H9 (cell line): ENCODE measurements at regions not wholly inside any gene's neighbourhood (a gene's known extent, or its start where the extent isn't known, plus 50 kb on each side); places are given as distances from the start of the nearest gene placed in this dataset.

Source experiments
- DNase-seq: peaks from one replicate; pipeline ENCODE4 v3.0.0-alpha.2; 2017
- H2AFZ ChIP-seq: one replicate; pipeline ENCODE4 v1.6.1; 2013; ENCODE audit warnings: mild to moderate bottlenecking, low read length, control low read depth, moderate library complexity
- H2AK5ac ChIP-seq: 2 replicates; pipeline ENCODE4 v1.6.1; 2013; ENCODE audit warnings: low read length, control low read depth, mixed read lengths; ENCODE audit not compliant: insufficient read length
- H2BK120ac ChIP-seq: one replicate; pipeline ENCODE4 v1.6.1; 2013; ENCODE audit warnings: low read depth, mild to moderate bottlenecking, low read length, control low read depth, inconsistent platforms; ENCODE audit not compliant: poor library complexity, severe bottlenecking
- H2BK12ac ChIP-seq: 2 replicates; pipeline ENCODE4 v1.6.1; 2013; ENCODE audit warnings: low read length, control low read depth, mixed read lengths, low read depth; ENCODE audit not compliant: insufficient read length
- H2BK15ac ChIP-seq: 2 replicates; pipeline ENCODE4 v1.6.1; 2013; ENCODE audit warnings: low read depth, low read length, control low read depth
- H2BK20ac ChIP-seq: one replicate; pipeline ENCODE4 v1.6.1; 2013; ENCODE audit warnings: low read depth, mild to moderate bottlenecking, low read length, control low read depth, inconsistent platforms; ENCODE audit not compliant: poor library complexity, severe bottlenecking
- H2BK5ac ChIP-seq: 2 replicates; pipeline ENCODE4 v1.6.1; 2013; ENCODE audit warnings: low read length, control low read depth, mixed read lengths; ENCODE audit not compliant: insufficient read length
- H3K14ac ChIP-seq: 2 replicates; pipeline ENCODE4 v1.6.1; 2013; ENCODE audit warnings: low read length, control low read depth; ENCODE audit not compliant: insufficient read depth
- H3K18ac ChIP-seq: 2 replicates; pipeline ENCODE4 v1.6.1; 2013; ENCODE audit warnings: low read depth, mild to moderate bottlenecking, mixed read lengths, low read length, control low read depth; ENCODE audit not compliant: insufficient read length
- H3K23ac ChIP-seq: 2 replicates; pipeline ENCODE4 v1.6.1; 2013; ENCODE audit warnings: low read length, control low read depth, mixed read lengths, low read depth; ENCODE audit not compliant: insufficient read length
- H3K23me2 ChIP-seq: 2 replicates; pipeline ENCODE4 v1.6.1; 2013; ENCODE audit warnings: low read depth, mild to moderate bottlenecking, mixed read lengths, low read length, control low read depth; ENCODE audit not compliant: insufficient read length, poor library complexity, severe bottlenecking
- H3K27ac ChIP-seq: 2 replicates; pipeline ENCODE4 v1.5.1; 2013; ENCODE audit warnings: low read length, control low read depth, mixed read lengths, low read depth; ENCODE audit not compliant: insufficient read length
- H3K27me3 ChIP-seq: 2 replicates; pipeline ENCODE4 v1.6.1; 2013; ENCODE audit warnings: low read length, control low read depth, inconsistent platforms; ENCODE audit not compliant: insufficient read depth
- H3K4ac ChIP-seq: 2 replicates; pipeline ENCODE4 v1.6.1; 2013; ENCODE audit warnings: low read depth, mild to moderate bottlenecking, control low read depth, inconsistent platforms, low read length, moderate library complexity
- H3K4me1 ChIP-seq: 2 replicates; pipeline ENCODE4 v1.6.1; 2013; ENCODE audit warnings: low read length, control low read depth, inconsistent platforms; ENCODE audit not compliant: insufficient read depth
- H3K4me2 ChIP-seq: 2 replicates; pipeline ENCODE4 v1.6.1; 2013; ENCODE audit warnings: low read length, control low read depth, mixed read lengths; ENCODE audit not compliant: insufficient read length, insufficient read depth
- H3K56ac ChIP-seq: 2 replicates; pipeline ENCODE4 v1.6.1; 2013; ENCODE audit warnings: low read depth, mild to moderate bottlenecking, mixed read lengths, low read length, control low read depth; ENCODE audit not compliant: insufficient read length
- H3K79me1 ChIP-seq: 2 replicates; pipeline ENCODE4 v1.6.1; 2013; ENCODE audit warnings: low read depth, mild to moderate bottlenecking, moderate library complexity, low read length, control low read depth, inconsistent platforms; ENCODE audit not compliant: insufficient read depth, poor library complexity, severe bottlenecking
- H3K79me2 ChIP-seq: 2 replicates; pipeline ENCODE4 v1.6.1; 2013; ENCODE audit warnings: low read length, control low read depth, inconsistent platforms; ENCODE audit not compliant: insufficient read depth
- H3K9ac ChIP-seq: 2 replicates; pipeline ENCODE4 v1.6.1; 2013; ENCODE audit warnings: low read length, control low read depth, mixed read lengths; ENCODE audit not compliant: insufficient read length; ENCODE audit errors: extremely low read depth
- H3K9me3 ChIP-seq: one replicate; pipeline ENCODE4 v1.6.1; 2013; ENCODE audit warnings: low read depth, low read length, inconsistent platforms; ENCODE audit not compliant: control insufficient read depth
- H3T11ph ChIP-seq: one replicate; pipeline ENCODE4 v1.6.1; 2013; ENCODE audit warnings: mild to moderate bottlenecking, low read length, control low read depth, inconsistent platforms
- H4K20me1 ChIP-seq: one replicate; pipeline ENCODE4 v1.6.1; 2013; ENCODE audit not compliant: control insufficient read depth, insufficient read length, insufficient read depth
- H4K5ac ChIP-seq: 2 replicates; pipeline ENCODE4 v1.6.1; 2013; ENCODE audit warnings: low read depth, mild to moderate bottlenecking, mixed read lengths, low read length, control low read depth; ENCODE audit not compliant: insufficient read length
- H4K8ac ChIP-seq: replicated peaks from 2 replicates; pipeline ENCODE4 v1.6.1; 2013; ENCODE audit warnings: low read length, control low read depth, mixed read lengths, low read depth; ENCODE audit not compliant: insufficient read length
- H4K91ac ChIP-seq: 2 replicates; pipeline ENCODE4 v1.6.1; 2013; ENCODE audit warnings: low read depth, mild to moderate bottlenecking, moderate library complexity, mixed read lengths, low read length, control low read depth; ENCODE audit not compliant: insufficient read length
- H3K27ac Mint-ChIP-seq, 3 experiments: 2 replicates in 2 of 3; 3 replicates in 1 of 3; pipeline ENCODE4 v1.8.0; 2020 to 2021; ENCODE audit warnings: mixed read lengths in 3 of 3, mild to moderate bottlenecking in 1 of 3, moderate library complexity in 1 of 3
- H3K27me3 Mint-ChIP-seq: 2 replicates; pipeline ENCODE4 v1.8.0; 2021; ENCODE audit warnings: low read depth, mild to moderate bottlenecking, moderate library complexity, mixed read lengths
- H3K36me3 Mint-ChIP-seq, 3 experiments: 2 replicates in 2 of 3; 3 replicates in 1 of 3; pipeline ENCODE4 v1.8.0; 2020 to 2021; ENCODE audit warnings: low read depth in 3 of 3, mixed read lengths in 3 of 3; ENCODE audit not compliant: insufficient read depth in 1 of 3
- H3K4me1 Mint-ChIP-seq, 2 experiments: 2 replicates each; pipeline ENCODE4 v1.8.0; 2020; ENCODE audit warnings: mixed read lengths in 2 of 2
- H3K4me3 Mint-ChIP-seq, 2 experiments: 2 replicates in 1 of 2; 3 replicates in 1 of 2; pipeline ENCODE4 v1.8.0; 2020 to 2021; ENCODE audit warnings: mild to moderate bottlenecking in 2 of 2, mixed read lengths in 2 of 2, moderate library complexity in 1 of 2
- H3K9me3 Mint-ChIP-seq, 2 experiments: 2 replicates in 1 of 2; 3 replicates in 1 of 2; pipeline ENCODE4 v1.8.0; 2020; ENCODE audit warnings: mild to moderate bottlenecking in 2 of 2, mixed read lengths in 2 of 2, moderate library complexity in 1 of 2
- CTCF ChIP-seq: fragments of 200-600 bp; sonication (generic); conservative IDR thresholded peaks from 3 replicates; pipeline ENCODE4 v1.8.0; 2021; ENCODE audit warnings: antibody characterized with exemption, mild to moderate bottlenecking
- WGBS: extraction: QIAGEN DNeasy Blood & Tissue Kit; methylation state at CpG from one replicate; pipeline ENCODE4 v1.1.7; 2013; ENCODE audit warnings: missing lambda C conversion rate, low lambda C conversion rate, mixed read lengths; ENCODE audit not compliant: insufficient read length; ENCODE audit errors: extremely low coverage; 5-methylcytosine and 5-hydroxymethylcytosine counted together

GRCh38 chr7:46011501-46011900 is 90.4 kb upstream of the IGFBP3 start:
- H3K18ac ChIP-seq: no peak overlapping the region
- H3K4me2 ChIP-seq: no peak overlapping the region
- H3K79me1 ChIP-seq: no peaks in the 10 kb centered on the region
- H3K27ac ChIP-seq: no peak overlapping the region
- H3K23me2 ChIP-seq: no peaks in the 10 kb centered on the region
- no peak overlapping the region for H2BK20ac ChIP-seq
- no CpG with 5 or more reads among the region's 1 CpG for WGBS
- peaks cover 3% of the 10 kb centered on the region; the same call in 1 of the 2 replicates for H3K4me1 ChIP-seq
- no peak overlapping the region for H3K9ac ChIP-seq
- no peak overlapping the region for H2AK5ac ChIP-seq
- no peak overlapping the region for H3K14ac ChIP-seq
- Mint-ChIP-seq H3K27ac (no peak overlapping the region), H3K36me3 (peaks cover 0 to 6% (median 3%) of the 10 kb centered on the region in 3 experiments; a peak in 3 of 7 replicates), H3K27me3 (no peaks in the 10 kb centered on the region; the same call in 1 of the 2 replicates), H3K4me3 (no peak overlapping the region), H3K4me1 (peaks cover 6 to 29% of the 10 kb centered on the region in 2 experiments), H3K9me3 (peaks cover 0 to 3% of the 10 kb centered on the region in 2 experiments; a peak in 1 of 5 replicates)
- H3K23ac ChIP-seq: no peak overlapping the region
- H2BK12ac ChIP-seq: no peak overlapping the region
- no peak overlapping the region for H4K5ac ChIP-seq
- no peak overlapping the region for H3T11ph ChIP-seq
- no peaks in the 10 kb centered on the region for H4K20me1 ChIP-seq
- H4K8ac ChIP-seq: no peak overlapping the region
- H2BK5ac ChIP-seq: no peak overlapping the region
- no peak overlapping the region for H2BK15ac ChIP-seq
- no peak overlapping the region for H2AFZ ChIP-seq
- H3K27me3 ChIP-seq: no peaks in the 10 kb centered on the region
- DNase-seq: no peak
- no peak overlapping the region for H3K56ac ChIP-seq
- H3K4ac ChIP-seq: no peak overlapping the region
- H3K79me2 ChIP-seq: no peaks in the 10 kb centered on the region
- TF ChIP-seq CTCF: no peak
- no peak overlapping the region for H4K91ac ChIP-seq
- no peak overlapping the region for H2BK120ac ChIP-seq
- no peaks in the 10 kb centered on the region for H3K9me3 ChIP-seq
